ENCODE measurements at regions not wholly inside any gene's neighbourhood (a gene's known extent, or its start where the extent isn't known, plus 50 kb on each side); places are given as distances from the start of the nearest gene placed in this dataset.

DNA sequence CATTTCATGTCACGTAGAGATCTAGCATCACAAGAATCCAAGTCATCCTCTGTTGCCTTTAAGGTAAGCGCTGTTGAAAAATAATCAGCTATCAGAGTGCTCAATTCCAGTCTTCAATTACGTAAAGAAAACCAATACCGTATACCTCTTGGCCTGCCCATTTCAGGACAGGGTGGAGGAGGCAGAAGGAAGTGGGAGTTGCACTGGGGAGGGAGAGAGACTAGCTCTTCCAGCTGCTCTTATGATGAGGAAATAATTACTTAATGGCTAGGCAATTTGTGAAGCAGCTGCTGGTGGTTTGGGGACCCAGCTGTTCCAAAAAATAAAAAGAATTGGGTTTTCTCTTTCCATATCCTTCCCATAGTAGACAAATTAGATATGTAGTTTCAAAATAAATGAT is 365.8 kb upstream of the MCTP2 start:
- no peak overlapping the region for H3K4me3 ChIP-seq (ENCODE audit: control insufficient read depth in 1 of 2, extremely low read depth in 1 of 2, low read length in 1 of 2)
- H3K4me1 Mint-ChIP-seq, result peaks cover 6 to 8% (median 7%) of the 10 kb centered on the region in 3 donors

GRCh38 chr15:93862791-93863190 is 368.6 kb upstream of the MCTP2 start:
- H3K36me3 Mint-ChIP-seq, result no peaks in the 10 kb centered on the region
- H3K27ac Mint-ChIP-seq, result no peak overlapping the region
- 27% methylated on average over 5 of the region's 7 CpGs for WGBS (ENCODE audit: insufficient coverage)
- Histone ChIP-seq H3K36me3 (ENCODE audit: control insufficient read depth in 2 of 2, extremely low read depth in 1 of 2, insufficient read depth in 1 of 2, low read length in 1 of 2) (no peaks in the 10 kb centered on the region), H3K27me3 (replicated peaks in 1 of 2; ENCODE audit: control insufficient read depth in 2 of 2, extremely low read depth in 1 of 2, insufficient read depth in 2 of 2, low read length in 1 of 2) (no peaks in the 10 kb centered on the region), H3K4me3 (ENCODE audit: control insufficient read depth in 1 of 2, extremely low read depth in 1 of 2, low read length in 1 of 2) (no peak overlapping the region), H3K27ac (ENCODE audit: low read length) (no peak overlapping the region), H3K9me3 (no peaks in the 10 kb centered on the region), H3K4me1 (ENCODE audit: control insufficient read depth in 1 of 2, extremely low read depth in 1 of 2, insufficient read depth in 2 of 2, low read length in 2 of 2) (peaks cover 0 to 2% of the 10 kb centered on the region in 2 experiments)
- ATAC-seq (replicated peaks in 1 of 4) (no peak), DNase-seq (peak in 3 of 35 experiments; percentile 2 to 19 (median 6))
- H3K4me1 Mint-ChIP-seq, result peaks cover 6 to 8% (median 7%) of the 10 kb centered on the region in 3 donors
- H3K4me3 Mint-ChIP-seq, result no peak overlapping the region
- no peaks in the 10 kb centered on the region for H3K9me3 Mint-ChIP-seq
- peaks cover 9 to 10% of the 10 kb centered on the region in 2 donors for H3K27me3 Mint-ChIP-seq
- ChIA-PET POLR2A (no interaction called here), CTCF (no interaction called here)

More for the DNA sequence above, 365.8 kb upstream of the MCTP2 start:
- Histone ChIP-seq H3K27me3 (replicated peaks in 1 of 2; ENCODE audit: control insufficient read depth in 2 of 2, extremely low read depth in 1 of 2, insufficient read depth in 2 of 2, low read length in 1 of 2) (no peaks in the 10 kb centered on the region), H3K36me3 (ENCODE audit: control insufficient read depth in 2 of 2, extremely low read depth in 1 of 2, insufficient read depth in 1 of 2, low read length in 1 of 2) (no peaks in the 10 kb centered on the region), H3K4me1 (ENCODE audit: control insufficient read depth in 1 of 2, extremely low read depth in 1 of 2, insufficient read depth in 2 of 2, low read length in 2 of 2) (peaks cover 0 to 2% of the 10 kb centered on the region in 2 experiments), H3K9me3 (no peaks in the 10 kb centered on the region), H3K27ac (ENCODE audit: low read length) (no peak overlapping the region)
- no peaks in the 10 kb centered on the region for H3K36me3 Mint-ChIP-seq
- no peak for DNase-seq
- WGBS (ENCODE audit: insufficient coverage), result no CpG with 5 or more reads among the region's 4 CpGs
- H3K27ac Mint-ChIP-seq, result no peak overlapping the region
- no peak for ATAC-seq (replicated peaks in 1 of 4)
- ChIA-PET POLR2A (no interaction called here), CTCF (no interaction called here)
- H3K9me3 Mint-ChIP-seq, result no peaks in the 10 kb centered on the region
- no peak overlapping the region for H3K4me3 Mint-ChIP-seq
- peaks cover 10 to 12% of the 10 kb centered on the region in 2 donors for H3K27me3 Mint-ChIP-seq

- Histone ChIP-seq H3K27me3 (replicated peaks in 1 of 2; ENCODE audit: control insufficient read depth in 2 of 2, extremely low read depth in 1 of 2, insufficient read depth in 2 of 2, low read length in 1 of 2) (no peaks in the 10 kb centered on the region), H3K4me1 (ENCODE audit: control insufficient read depth in 1 of 2, extremely low read depth in 1 of 2, insufficient read depth in 2 of 2, low read length in 2 of 2) (peaks cover 0 to 2% of the 10 kb centered on the region in 2 experiments), H3K36me3 (ENCODE audit: control insufficient read depth in 2 of 2, extremely low read depth in 1 of 2, insufficient read depth in 1 of 2, low read length in 1 of 2) (no peaks in the 10 kb centered on the region), H3K27ac (ENCODE audit: low read length) (no peak overlapping the region), H3K9me3 (no peaks in the 10 kb centered on the region), H3K4me3 (ENCODE audit: control insufficient read depth in 1 of 2, extremely low read depth in 1 of 2, low read length in 1 of 2) (no peak overlapping the region)
- CTCF ChIA-PET, result no interaction called here
- POLR2A ChIA-PET, result no interaction called here
- no peak overlapping the region for H3K4me3 Mint-ChIP-seq
- no peaks in the 10 kb centered on the region for H3K9me3 Mint-ChIP-seq
- H3K36me3 Mint-ChIP-seq, result no peaks in the 10 kb centered on the region
- ATAC-seq (replicated peaks in 1 of 4) (no peak), DNase-seq (no peak)
- H3K4me1 Mint-ChIP-seq, result peaks cover 6 to 8% (median 7%) of the 10 kb centered on the region in 3 donors
- H3K27me3 Mint-ChIP-seq, result peaks cover 9 to 10% of the 10 kb centered on the region in 2 donors
- no peak overlapping the region for H3K27ac Mint-ChIP-seq
- WGBS (ENCODE audit: insufficient coverage), result 69% methylated on average over 2 of the region's 5 CpGs
Measured at GRCh38 chr15:93861956-93862741, 369.2 kb upstream of the MCTP2 start.

DNA sequence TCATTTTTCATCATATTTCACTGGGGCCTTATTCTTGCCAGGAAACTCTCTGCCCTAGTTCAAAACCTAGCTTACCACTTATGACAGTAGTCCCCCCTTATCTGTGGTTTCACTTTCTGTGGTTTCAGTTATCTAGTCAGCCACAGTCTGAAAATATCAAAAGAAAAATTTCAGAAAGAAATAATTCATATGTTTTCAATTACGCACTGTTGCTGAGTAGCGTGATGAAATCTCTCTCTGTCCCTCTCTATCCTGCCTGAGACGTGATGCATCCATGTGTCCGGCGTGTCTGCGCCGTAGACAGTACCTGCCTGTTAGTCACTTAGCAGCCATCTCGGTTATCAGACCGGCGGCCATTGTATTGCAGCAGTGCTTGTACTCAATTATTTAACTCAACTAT is 369.9 kb upstream of the MCTP2 start:
- H3K36me3 Mint-ChIP-seq, result no peaks in the 10 kb centered on the region
- H3K4me3 ChIP-seq (ENCODE audit: control insufficient read depth in 1 of 2, extremely low read depth in 1 of 2, low read length in 1 of 2), result no peak overlapping the region
- CTCF ChIA-PET, result no interaction called here
- H3K27me3 Mint-ChIP-seq, result peaks cover 9 to 10% of the 10 kb centered on the region in 2 donors
- whole genome bisulfite sequencing (ENCODE audit: insufficient coverage), result 6% methylated on average over 2 of the region's 10 CpGs
- H3K9me3 Mint-ChIP-seq, result no peaks in the 10 kb centered on the region
- H3K27ac ChIP-seq (ENCODE audit: low read length), result no peak overlapping the region
- DNase-seq (peak in 1 of 35 experiments; percentile 3), ATAC-seq (replicated peaks in 1 of 4) (no peak)
- H3K27me3 ChIP-seq (replicated peaks in 1 of 2; ENCODE audit: control insufficient read depth in 2 of 2, extremely low read depth in 1 of 2, insufficient read depth in 2 of 2, low read length in 1 of 2), result no peaks in the 10 kb centered on the region
- no peaks in the 10 kb centered on the region for H3K9me3 ChIP-seq
- POLR2A ChIA-PET, result no interaction called here
- peaks cover 0 to 2% of the 10 kb centered on the region in 2 experiments for H3K4me1 ChIP-seq (ENCODE audit: control insufficient read depth in 1 of 2, extremely low read depth in 1 of 2, insufficient read depth in 2 of 2, low read length in 2 of 2)
- no peak overlapping the region for H3K4me3 Mint-ChIP-seq
- no peaks in the 10 kb centered on the region for H3K36me3 ChIP-seq (ENCODE audit: control insufficient read depth in 2 of 2, extremely low read depth in 1 of 2, insufficient read depth in 1 of 2, low read length in 1 of 2)
- no peak overlapping the region for H3K27ac Mint-ChIP-seq
- peaks cover 6 to 8% (median 7%) of the 10 kb centered on the region in 3 donors for H3K4me1 Mint-ChIP-seq

DNA sequence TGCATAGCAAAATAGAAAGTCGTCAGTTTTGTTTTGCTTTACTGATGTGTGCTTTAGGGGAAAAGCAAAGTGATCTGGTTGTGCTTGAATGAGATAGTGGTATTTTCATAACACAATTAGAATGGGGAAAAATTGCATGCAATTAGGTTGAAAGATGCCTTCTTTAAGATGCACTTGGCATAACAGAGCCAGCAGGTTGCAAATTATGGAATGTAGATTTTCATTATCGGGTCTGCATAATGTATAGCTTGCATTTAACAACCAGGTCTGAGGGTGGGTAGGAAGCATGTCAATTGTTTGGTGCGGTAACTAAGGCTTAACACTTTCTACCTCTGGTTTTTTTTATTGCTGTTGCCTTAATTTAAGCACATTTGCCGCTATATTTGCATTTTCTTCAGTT is 370.7 kb upstream of the MCTP2 start:
- Mint-ChIP-seq H3K9me3 (no peaks in the 10 kb centered on the region), H3K27me3 (peaks cover 9 to 10% of the 10 kb centered on the region in 2 donors), H3K27ac (no peak overlapping the region), H3K4me1 (peaks cover 6 to 8% (median 7%) of the 10 kb centered on the region in 3 donors), H3K36me3 (no peaks in the 10 kb centered on the region), H3K4me3 (no peak overlapping the region)
- H3K36me3 ChIP-seq (ENCODE audit: control insufficient read depth in 2 of 2, extremely low read depth in 1 of 2, insufficient read depth in 1 of 2, low read length in 1 of 2), result no peaks in the 10 kb centered on the region
- POLR2A ChIA-PET, result no interaction called here
- no peaks in the 10 kb centered on the region for H3K9me3 ChIP-seq
- DNase-seq (no peak), ATAC-seq (replicated peaks in 1 of 4) (no peak)
- 69% methylated on average over 2 of the region's 4 CpGs for WGBS (ENCODE audit: insufficient coverage)
- no peak overlapping the region for H3K4me3 ChIP-seq (ENCODE audit: control insufficient read depth in 1 of 2, extremely low read depth in 1 of 2, low read length in 1 of 2)
- H3K27me3 ChIP-seq (replicated peaks in 1 of 2; ENCODE audit: control insufficient read depth in 2 of 2, extremely low read depth in 1 of 2, insufficient read depth in 2 of 2, low read length in 1 of 2), result no peaks in the 10 kb centered on the region
- peaks cover 0 to 2% of the 10 kb centered on the region in 2 experiments for H3K4me1 ChIP-seq (ENCODE audit: control insufficient read depth in 1 of 2, extremely low read depth in 1 of 2, insufficient read depth in 2 of 2, low read length in 2 of 2)
- CTCF ChIA-PET, result no interaction called here
- H3K27ac ChIP-seq (ENCODE audit: low read length), result no peak overlapping the region

DNA sequence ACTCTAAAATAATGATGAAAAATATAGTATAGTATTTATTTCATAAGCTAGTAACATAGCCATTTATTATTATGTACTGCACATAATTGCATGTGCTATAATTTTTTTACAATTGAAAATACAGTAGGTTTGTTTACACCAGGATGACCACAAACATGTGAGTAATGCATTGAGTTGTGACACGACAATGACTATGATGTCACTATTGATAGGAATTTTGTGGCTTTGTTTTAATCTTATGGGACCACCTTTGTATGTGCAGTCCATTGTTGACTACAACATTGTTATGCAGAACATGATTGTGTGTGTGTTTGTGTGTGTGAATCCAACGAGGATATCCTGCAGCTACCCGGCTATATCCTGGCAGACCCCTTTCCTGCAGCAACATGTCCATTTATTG is 372.2 kb upstream of the MCTP2 start:
- POLR2A ChIA-PET, result no interaction called here
- H3K9me3 ChIP-seq, result no peaks in the 10 kb centered on the region
- ATAC-seq (replicated peaks in 1 of 4) (no peak), DNase-seq (no peak)
- Mint-ChIP-seq H3K36me3 (no peaks in the 10 kb centered on the region), H3K9me3 (no peaks in the 10 kb centered on the region), H3K27me3 (peaks cover 9 to 10% of the 10 kb centered on the region in 2 donors), H3K4me3 (no peak overlapping the region), H3K27ac (no peak overlapping the region), H3K4me1 (peaks cover 6 to 8% (median 7%) of the 10 kb centered on the region in 3 donors)
- H3K4me1 ChIP-seq (ENCODE audit: control insufficient read depth in 1 of 2, extremely low read depth in 1 of 2, insufficient read depth in 2 of 2, low read length in 2 of 2), result peaks cover 0 to 2% of the 10 kb centered on the region in 2 experiments
- H3K36me3 ChIP-seq (ENCODE audit: control insufficient read depth in 2 of 2, extremely low read depth in 1 of 2, insufficient read depth in 1 of 2, low read length in 1 of 2), result no peaks in the 10 kb centered on the region
- CTCF ChIA-PET, result no interaction called here
- no peak overlapping the region for H3K4me3 ChIP-seq (ENCODE audit: control insufficient read depth in 1 of 2, extremely low read depth in 1 of 2, low read length in 1 of 2)
- WGBS (ENCODE audit: insufficient coverage), result 93% methylated on average over 2 of the region's 3 CpGs
- no peaks in the 10 kb centered on the region for H3K27me3 ChIP-seq (replicated peaks in 1 of 2; ENCODE audit: control insufficient read depth in 2 of 2, extremely low read depth in 1 of 2, insufficient read depth in 2 of 2, low read length in 1 of 2)
- H3K27ac ChIP-seq (ENCODE audit: low read length), result no peak overlapping the region

All from T-cell (primary cell).